GM12878 (cell line): ENCODE measurements at regions not wholly inside any gene's neighbourhood (a gene's known extent, or its start where the extent isn't known, plus 50 kb on each side); places are given as distances from the start of the nearest gene placed in this dataset.

ENCODE experiments used
- ATAC-seq: fragments of 200-7000 bp; cut with Tn5 transposase; 3 replicates; pipeline ENCODE4 v1.9.1; 2020; ENCODE audit warnings: mild to moderate bottlenecking, moderate library complexity
- BruUV-seq: library from RNA; stranded (reverse); fragments of 400-500 nt; replicated peaks from 2 replicates; lab custom pipeline; 2021; lab: Mats Ljungman, UMichigan
- CTCF ChIA-PET: fragments of 300-600 bp; sonication (Branson Sonifier 250); formaldehyde crosslinking; extraction: SDS; loops from one replicate; lab custom pipeline; 2021; ENCODE audit warnings: inconsistent platforms; lab: Yijun Ruan, JAX
- POLR2A ChIA-PET: fragments of 350-600 bp; formaldehyde crosslinking; extraction: SDS; loops from one replicate; lab custom pipeline; 2021; ENCODE audit warnings: inconsistent platforms; lab: Charles Lee
- RAD21 ChIA-PET: fragments of 300-600 bp; sonication (Branson Sonifier 250); formaldehyde crosslinking; loops from one replicate; lab custom pipeline; 2023; ENCODE audit warnings: antibody characterized with exemption; ENCODE audit not compliant: unreplicated experiment; lab: Charles Lee
- SMC1A ChIA-PET: fragments of 300-600 bp; sonication (Branson Sonifier 250); formaldehyde crosslinking; loops from one replicate; lab custom pipeline; 2023; ENCODE audit not compliant: unreplicated experiment, uncharacterized antibody; lab: Charles Lee
- DNase-seq: peaks from one replicate; pipeline ENCODE4 v3.0.0-alpha.2; 2011; ENCODE audit warnings: low read depth, low spot score
- FAIRE-seq: peaks from 3 replicates; lab custom pipeline; 2011; peaks lifted over from hg19 to GRCh38; lab: Jason Lieb, UNC
- H2AFZ ChIP-seq: 2 replicates; pipeline ENCODE4 v1.6.0; 2011; ENCODE audit warnings: low read depth, low read length, control low read depth; ENCODE audit not compliant: control insufficient read depth
- H3K27ac ChIP-seq: 2 replicates; pipeline ENCODE4 v1.5.1; 2011; ENCODE audit warnings: control low read depth; ENCODE audit not compliant: control insufficient read depth, insufficient read depth
- H3K27me3 ChIP-seq, 2 experiments: replicated peaks in 1 of 2; 2 replicates each; pipeline versions ENCODE4 v1.6.0 to v1.6.1; 2011; ENCODE audit warnings: low read length in 1 of 2; ENCODE audit not compliant: control insufficient read depth in 2 of 2, insufficient read depth in 2 of 2
- H3K36me3 ChIP-seq, 2 experiments: 2 replicates each; pipeline ENCODE4 v1.5.1; 2011; ENCODE audit warnings: low read length in 1 of 2; ENCODE audit not compliant: control insufficient read depth in 2 of 2, insufficient read depth in 2 of 2
- H3K4me1 ChIP-seq: 2 replicates; pipeline ENCODE4 v1.6.1; 2011; ENCODE audit warnings: mild to moderate bottlenecking, low read length, moderate library complexity, mixed read lengths; ENCODE audit not compliant: control insufficient read depth, insufficient read depth
- H3K4me2 ChIP-seq: 2 replicates; pipeline ENCODE4 v1.6.0; 2011; ENCODE audit warnings: control low read depth; ENCODE audit not compliant: control insufficient read depth, insufficient read depth
- H3K4me3 ChIP-seq: fragments of 200-600 bp; sonication (generic); 2 replicates; pipeline ENCODE4 v1.5.1; 2016
- H3K79me2 ChIP-seq: 2 replicates; pipeline ENCODE4 v1.6.0; 2011; ENCODE audit warnings: low read length; ENCODE audit not compliant: control insufficient read depth, insufficient read depth
- H3K9ac ChIP-seq: 2 replicates; pipeline ENCODE4 v1.8.0; 2011; ENCODE audit warnings: low read length, control low read depth, mixed read lengths; ENCODE audit not compliant: control insufficient read depth, insufficient read depth
- H3K9me3 ChIP-seq: replicated peaks from 3 replicates; pipeline ENCODE4 v1.5.1; 2011; ENCODE audit warnings: mild to moderate bottlenecking, low read length; ENCODE audit not compliant: control insufficient read depth, insufficient read depth
- H4K20me1 ChIP-seq: 2 replicates; pipeline ENCODE4 v1.6.0; 2011; ENCODE audit not compliant: control insufficient read depth, insufficient read depth
- ATF7 ChIP-seq: fragments of 450-650 bp; IDR thresholded peaks from 2 replicates; pipeline ENCODE4 v1.6.1; 2016; ENCODE audit warnings: low read depth, mild to moderate bottlenecking
- CHD1 ChIP-seq: IDR thresholded peaks from 2 replicates; pipeline ENCODE4 v1.6.1; 2012; ENCODE audit warnings: low read depth, low read length, improper control_type of control experiment
- CUX1 ChIP-seq: IDR thresholded peaks from 2 replicates; pipeline ENCODE4 v1.6.1; 2012; ENCODE audit warnings: improper control_type of control experiment, low read depth, low read length; ENCODE audit not compliant: insufficient replicate concordance
- EP300 ChIP-seq, 2 experiments: fragments of 150-350 bp in 1 of 2; IDR thresholded peaks; 2 replicates each; pipeline ENCODE4 v1.6.1; 2011 to 2012; ENCODE audit warnings: low read depth in 2 of 2, low read length in 2 of 2, borderline replicate concordance in 1 of 2, improper control_type of control experiment in 1 of 2, inconsistent platforms in 1 of 2; ENCODE audit not compliant: control insufficient read depth in 1 of 2
- HDGF ChIP-seq: fragments of 450-650 bp; IDR thresholded peaks from 2 replicates; pipeline ENCODE4 v1.6.1; 2016; ENCODE audit warnings: antibody characterized with exemption
- JUND ChIP-seq: IDR thresholded peaks from 2 replicates; pipeline ENCODE4 v1.6.1; 2012; ENCODE audit warnings: low read depth, mild to moderate bottlenecking, low read length, improper control_type of control experiment, moderate library complexity
- MEF2A ChIP-seq: IDR thresholded peaks from 2 replicates; pipeline ENCODE4 v1.6.1; 2011; ENCODE audit warnings: low read depth, mild to moderate bottlenecking, low read length, moderate library complexity; ENCODE audit not compliant: insufficient read depth
- NR2C2 ChIP-seq: IDR thresholded peaks from 2 replicates; pipeline ENCODE4 v1.6.1; 2011; ENCODE audit warnings: borderline replicate concordance, low read depth; ENCODE audit not compliant: control insufficient read depth, insufficient read length
- PKNOX1 ChIP-seq: fragments of 450-650 bp; IDR thresholded peaks from 2 replicates; pipeline ENCODE4 v1.6.1; 2016; ENCODE audit warnings: mild to moderate bottlenecking
- POLR2A ChIP-seq: IDR thresholded peaks from 2 replicates; pipeline ENCODE4 v1.6.1; 2011; ENCODE audit warnings: low read depth, mild to moderate bottlenecking, low read length
- PRDM15 ChIP-seq: fragments of 450-650 bp; formaldehyde crosslinking; IDR thresholded peaks from 2 replicates; pipeline ENCODE4 v1.4.0; 2020; ENCODE audit warnings: mild to moderate bottlenecking, moderate library complexity
- RAD51 ChIP-seq: fragments of 450-650 bp; IDR thresholded peaks from 2 replicates; pipeline ENCODE4 v1.6.1; 2016; ENCODE audit warnings: moderate library complexity, mild to moderate bottlenecking, inconsistent platforms
- TAF1 ChIP-seq: IDR thresholded peaks from 2 replicates; pipeline ENCODE4 v1.6.1; 2011; ENCODE audit warnings: mild to moderate bottlenecking, low read depth, low read length, borderline replicate concordance
- TCF12 ChIP-seq: IDR thresholded peaks from 2 replicates; pipeline ENCODE4 v1.6.1; 2011; ENCODE audit warnings: low read depth, mild to moderate bottlenecking, low read length
- TCF7 ChIP-seq: IDR thresholded peaks from 2 replicates; pipeline ENCODE4 v1.6.1; 2014; ENCODE audit warnings: antibody characterized with exemption, borderline replicate concordance
- WGBS: methylation state at CpG from one replicate; pipeline ENCODE4 v1.1.6; 2016; ENCODE audit warnings: low lambda C conversion rate; ENCODE audit not compliant: insufficient replicate concordance, insufficient coverage; ENCODE audit errors: missing lambda C conversion rate; 5-methylcytosine and 5-hydroxymethylcytosine counted together
- in situ Hi-C: fragments of 300-500 bp; cut with MboI; formaldehyde crosslinking; loops from 9 replicates; pipeline ENCODE4 v1.14.3; 2018; ENCODE audit warnings: mixed read lengths
- intact Hi-C: fragments of 100-400 bp; cut with micrococcal nuclease; formaldehyde crosslinking; loops from one replicate; pipeline ENCODE4 v1.14.2; 2022; ENCODE audit not compliant: unreplicated experiment

GRCh38 chr7:57348646-57349269 lies 101.2 kb upstream of the ZNF716 start:
- in situ Hi-C loops, result no loop called here
- Histone ChIP-seq H4K20me1 (no peaks in the 10 kb centered on the region), H3K4me1 (no peaks in the 10 kb centered on the region), H3K4me3 (no peak overlapping the region), H3K79me2 (no peaks in the 10 kb centered on the region), H3K4me2 (no peak overlapping the region), H3K27ac (no peak overlapping the region), H3K36me3 (no peaks in the 10 kb centered on the region), H2AFZ (no peak overlapping the region), H3K27me3 (no peaks in the 10 kb centered on the region), H3K9ac (no peak overlapping the region), H3K9me3 (no peaks in the 10 kb centered on the region; the same call in 2 of the 3 replicates)
- 12% methylated on average over 7 of the region's 7 CpGs for WGBS
- no peak for FAIRE-seq
- POLR2A ChIA-PET, result no interaction called here
- SMC1A ChIA-PET, result interaction anchor here (0.6 kb wide), 1 partner anchor 224 kb away, joined by 4 read pairs; no protein-coding TSS in a partner anchor
- RAD21 ChIA-PET, result no interaction called here
- CTCF ChIA-PET, result no interaction called here
- DNase-seq, result no peak
- no peak for ATAC-seq
- no TSS peak for BruUV-seq
- intact Hi-C loops, result no loop called here
- TF ChIP-seq CHD1 (no peak), TCF7 (no peak), NR2C2 (no peak), JUND (no peak), CUX1 (no peak), TAF1 (no peak), RAD51 (no peak), EP300 (IDR thresholded peaks at IDR 0.05; ENCODE audit: borderline replicate concordance in 1 of 2, control insufficient read depth in 1 of 2, low read depth in 2 of 2, low read length in 2 of 2) (no peak), MEF2A (no peak), PKNOX1 (no peak), ATF7 (no peak), POLR2A (no peak), HDGF (no peak), PRDM15 (CRISPR knock-in tag) (no peak), TCF12 (no peak)
